Astrocyte of the cerebellum (primary cell): ENCODE measurements at regions not wholly inside any gene's neighbourhood (a gene's known extent, or its start where the extent isn't known, plus 50 kb on each side); places are given as distances from the start of the nearest gene placed in this dataset.

Experiments
- DNase-seq: peaks from one replicate; pipeline ENCODE4 v3.0.0-alpha.2; 2011; ENCODE audit warnings: low read depth
- H3K4me3 ChIP-seq: 2 replicates; pipeline ENCODE4 v1.5.1; 2011; ENCODE audit warnings: mild to moderate bottlenecking, low read depth, low read length, moderate library complexity
- in situ Hi-C: cut with HindIII; loops from 2 replicates; pipeline ENCODE4 v1.10.0; 2017; ENCODE audit warnings: low sequenced_read_pairs
- TF ChIP-seq, protein P1 (sequence below): IDR thresholded peaks from 2 replicates; pipeline ENCODE4 v1.5.1; 2012; ENCODE audit warnings: low read length, low read depth, moderate library complexity, mild to moderate bottlenecking; ENCODE audit errors: missing control alignments

GRCh38 chr4:187940299-187940698 lies 55.3 kb upstream of the ZFP42 start:
- DNase-seq = no peak
- in situ Hi-C loops = no loop called here
- TF ChIP-seq, protein P1, sequence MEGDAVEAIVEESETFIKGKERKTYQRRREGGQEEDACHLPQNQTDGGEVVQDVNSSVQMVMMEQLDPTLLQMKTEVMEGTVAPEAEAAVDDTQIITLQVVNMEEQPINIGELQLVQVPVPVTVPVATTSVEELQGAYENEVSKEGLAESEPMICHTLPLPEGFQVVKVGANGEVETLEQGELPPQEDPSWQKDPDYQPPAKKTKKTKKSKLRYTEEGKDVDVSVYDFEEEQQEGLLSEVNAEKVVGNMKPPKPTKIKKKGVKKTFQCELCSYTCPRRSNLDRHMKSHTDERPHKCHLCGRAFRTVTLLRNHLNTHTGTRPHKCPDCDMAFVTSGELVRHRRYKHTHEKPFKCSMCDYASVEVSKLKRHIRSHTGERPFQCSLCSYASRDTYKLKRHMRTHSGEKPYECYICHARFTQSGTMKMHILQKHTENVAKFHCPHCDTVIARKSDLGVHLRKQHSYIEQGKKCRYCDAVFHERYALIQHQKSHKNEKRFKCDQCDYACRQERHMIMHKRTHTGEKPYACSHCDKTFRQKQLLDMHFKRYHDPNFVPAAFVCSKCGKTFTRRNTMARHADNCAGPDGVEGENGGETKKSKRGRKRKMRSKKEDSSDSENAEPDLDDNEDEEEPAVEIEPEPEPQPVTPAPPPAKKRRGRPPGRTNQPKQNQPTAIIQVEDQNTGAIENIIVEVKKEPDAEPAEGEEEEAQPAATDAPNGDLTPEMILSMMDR = no peak
- no peak overlapping the region for H3K4me3 ChIP-seq

DNA sequence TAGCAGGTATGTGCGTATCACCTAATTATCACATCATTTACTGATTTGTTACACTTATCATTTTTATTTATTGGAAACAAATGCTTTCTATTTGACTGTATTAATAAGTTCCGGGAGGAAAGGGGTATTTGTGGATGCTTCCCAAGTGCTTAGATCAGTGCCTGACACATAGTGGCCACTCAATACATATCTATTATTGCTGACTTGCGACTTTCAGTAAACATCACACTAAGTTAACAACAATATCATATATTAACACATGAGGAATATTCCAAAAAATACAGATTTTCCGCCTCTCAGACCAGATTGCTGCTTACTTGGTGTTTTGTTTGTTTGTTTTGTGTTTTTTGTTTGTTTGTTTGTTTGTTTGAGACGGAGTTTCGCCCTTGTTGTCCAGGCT lies 52.6 kb upstream of the ZFP42 start:
- in situ Hi-C loops = no loop called here
- TF ChIP-seq, protein P1 = no peak
- H3K4me3 ChIP-seq = no peak overlapping the region
- no peak for DNase-seq

GRCh38 chr4:187944179-187944578 lies 51.4 kb upstream of the ZFP42 start:
- TF ChIP-seq, protein P1 = no peak
- in situ Hi-C loops = no loop called here
- DNase-seq = no peak
- H3K4me3 ChIP-seq = no peak overlapping the region
